Endodermal cell (in vitro differentiated cells): ENCODE measurements at regions not wholly inside any gene's neighbourhood (a gene's known extent, or its start where the extent isn't known, plus 50 kb on each side); places are given as distances from the start of the nearest gene placed in this dataset.

Source experiments
- DNase-seq: peaks from one replicate; pipeline ENCODE4 v3.0.0-alpha.2; 2017
- H3K27ac ChIP-seq: 2 replicates; pipeline ENCODE4 v1.5.1; 2013; ENCODE audit warnings: mild to moderate bottlenecking, low read depth, low read length, moderate library complexity
- H3K27me3 ChIP-seq: 2 replicates; pipeline ENCODE4 v1.6.1; 2013; ENCODE audit warnings: mild to moderate bottlenecking, low read length, moderate library complexity; ENCODE audit not compliant: insufficient read depth, control insufficient read depth, poor library complexity, severe bottlenecking
- H3K36me3 ChIP-seq: 2 replicates; pipeline ENCODE4 v1.7.0; 2013; ENCODE audit warnings: mild to moderate bottlenecking, low read length, moderate library complexity; ENCODE audit not compliant: control insufficient read depth, insufficient read depth
- H3K4me1 ChIP-seq: one replicate; pipeline ENCODE4 v1.7.0; 2013; ENCODE audit warnings: low read length; ENCODE audit not compliant: control insufficient read depth, insufficient read depth
- H3K4me3 ChIP-seq: 2 replicates; pipeline ENCODE4 v1.5.1; 2013; ENCODE audit warnings: mild to moderate bottlenecking, low read length, moderate library complexity
- H3K9ac ChIP-seq: 2 replicates; pipeline ENCODE4 v1.6.1; 2013; ENCODE audit warnings: mild to moderate bottlenecking, low read length, moderate library complexity; ENCODE audit not compliant: poor library complexity, severe bottlenecking; ENCODE audit errors: extremely low read depth
- H3K9me3 ChIP-seq: 2 replicates; pipeline ENCODE4 v1.6.1; 2013; ENCODE audit warnings: mild to moderate bottlenecking, low read length, moderate library complexity; ENCODE audit not compliant: control insufficient read depth
- H3K27ac Mint-ChIP-seq: 2 replicates; pipeline ENCODE4 v1.8.0; 2020; ENCODE audit warnings: mixed read lengths
- H3K27me3 Mint-ChIP-seq: 2 replicates; pipeline ENCODE4 v1.8.0; 2021; ENCODE audit warnings: mild to moderate bottlenecking, mixed read lengths; ENCODE audit not compliant: insufficient read depth
- H3K36me3 Mint-ChIP-seq: 2 replicates; pipeline ENCODE4 v1.8.0; 2020; ENCODE audit warnings: low read depth, mixed read lengths
- H3K4me1 Mint-ChIP-seq: 2 replicates; pipeline ENCODE4 v1.8.0; 2020; ENCODE audit warnings: mixed read lengths
- H3K4me3 Mint-ChIP-seq: 2 replicates; pipeline ENCODE4 v1.8.0; 2020; ENCODE audit warnings: mild to moderate bottlenecking, moderate library complexity, mixed read lengths
- H3K9me3 Mint-ChIP-seq: 2 replicates; pipeline ENCODE4 v1.8.0; 2020; ENCODE audit warnings: mild to moderate bottlenecking, mixed read lengths
- CTCF ChIP-seq: fragments of 200-600 bp; sonication (generic); conservative IDR thresholded peaks from 2 replicates; pipeline ENCODE4 v1.5.0; 2021; ENCODE audit warnings: antibody characterized with exemption, mild to moderate bottlenecking
- WGBS, 2 experiments: methylation state at CpG; one replicate each; pipeline versions ENCODE4 v1.1.5 to v1.1.7; 2013; ENCODE audit warnings: missing lambda C conversion rate in 2 of 2, mixed read lengths in 1 of 2; ENCODE audit not compliant: insufficient coverage in 1 of 2, insufficient read length in 1 of 2; 5-methylcytosine and 5-hydroxymethylcytosine counted together

DNA sequence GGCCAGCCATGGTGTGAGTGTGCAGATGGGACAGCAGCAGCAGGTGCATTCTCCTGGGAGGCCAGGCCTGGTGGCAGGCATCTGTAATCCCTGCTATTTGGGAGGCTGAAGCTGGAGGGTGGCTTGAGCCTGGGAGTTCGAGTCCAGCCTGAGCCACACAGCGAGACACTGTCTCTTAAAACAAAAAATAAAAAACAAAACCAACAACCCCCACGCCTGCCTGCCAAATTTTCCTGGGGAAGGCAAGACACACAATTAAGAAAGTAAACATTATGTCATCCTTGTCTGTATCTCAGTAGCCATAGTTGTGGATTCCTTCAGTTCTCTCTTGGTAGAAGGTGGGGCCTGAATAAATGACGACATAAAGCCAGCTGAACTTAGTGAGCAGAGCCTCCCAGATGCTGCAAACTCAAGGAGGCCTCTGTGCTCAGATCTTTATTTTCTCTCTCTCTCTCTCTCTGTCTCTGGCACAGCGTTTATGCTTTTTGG lies 57.6 kb upstream of the CD34 start:
- Histone ChIP-seq H3K4me3 (no peak overlapping the region), H3K9me3 (no peaks in the 10 kb centered on the region), H3K27me3 (peaks cover 42% of the 10 kb centered on the region), H3K9ac (no peak overlapping the region), H3K4me1 (no peaks in the 10 kb centered on the region), H3K27ac (no peak overlapping the region), H3K36me3 (no peaks in the 10 kb centered on the region)
- no peak for DNase-seq
- H3K9me3 Mint-ChIP-seq, result no peaks in the 10 kb centered on the region
- 84 to 88% methylated on average over 2 to 5 of the region's 5 CpGs for WGBS, 2 experiments
- no peak overlapping the region for H3K27ac Mint-ChIP-seq
- no peak for TF ChIP-seq CTCF
- H3K27me3 Mint-ChIP-seq, result peaks cover 27% of the 10 kb centered on the region
- H3K4me3 Mint-ChIP-seq, result no peak overlapping the region
- peaks cover 6% of the 10 kb centered on the region for H3K4me1 Mint-ChIP-seq
- H3K36me3 Mint-ChIP-seq, result no peaks in the 10 kb centered on the region

DNA sequence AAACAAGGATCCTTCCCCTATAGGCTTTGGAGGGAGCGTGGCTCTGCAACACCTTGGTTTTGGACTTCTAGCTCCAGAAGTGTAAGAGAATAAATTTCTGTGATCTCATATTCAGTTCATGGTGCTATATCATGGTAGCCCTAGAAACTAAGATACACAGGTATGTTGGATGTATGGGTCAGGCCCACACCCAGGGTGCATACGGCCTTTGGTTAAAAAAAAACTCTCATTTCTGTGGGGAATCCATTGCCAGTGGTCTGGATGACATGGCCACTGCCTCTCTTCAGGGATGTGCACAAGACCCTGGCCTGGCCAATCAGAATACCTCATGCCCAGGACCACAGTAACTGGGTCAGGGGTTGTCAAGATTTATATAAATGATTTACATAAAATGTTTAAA lies 56.8 kb upstream of the CD34 start:
- Histone ChIP-seq H3K9ac (no peak overlapping the region), H3K9me3 (no peaks in the 10 kb centered on the region), H3K4me1 (no peaks in the 10 kb centered on the region), H3K36me3 (no peaks in the 10 kb centered on the region), H3K4me3 (no peak overlapping the region), H3K27me3 (peaks cover 39% of the 10 kb centered on the region), H3K27ac (no peak overlapping the region)
- Mint-ChIP-seq H3K4me3 (no peak overlapping the region), H3K27ac (no peak overlapping the region), H3K27me3 (peaks cover 28% of the 10 kb centered on the region), H3K9me3 (no peaks in the 10 kb centered on the region), H3K4me1 (peaks cover 10% of the 10 kb centered on the region), H3K36me3 (no peaks in the 10 kb centered on the region)
- DNase-seq, result no peak
- no peak for TF ChIP-seq CTCF
- 93 to 100% methylated on average over 1 to 2 of the region's 2 CpGs for WGBS, 2 experiments

GRCh38 chr1:207966521-207966920 lies 55.6 kb upstream of the CD34 start:
- Mint-ChIP-seq H3K9me3 (no peaks in the 10 kb centered on the region), H3K27me3 (peaks cover 32% of the 10 kb centered on the region), H3K4me3 (no peak overlapping the region), H3K4me1 (peaks cover 13% of the 10 kb centered on the region), H3K27ac (no peak overlapping the region), H3K36me3 (no peaks in the 10 kb centered on the region)
- peaks cover 50% of the 10 kb centered on the region for H3K27me3 ChIP-seq
- no peak for TF ChIP-seq CTCF
- H3K9ac ChIP-seq, result no peak overlapping the region
- H3K9me3 ChIP-seq, result peaks cover under 1% of the 10 kb centered on the region
- H3K27ac ChIP-seq, result no peak overlapping the region
- WGBS, 2 experiments, result 85 to 95% methylated on average over 3 to 5 of the region's 5 CpGs
- no peak overlapping the region for H3K4me3 ChIP-seq
- no peaks in the 10 kb centered on the region for H3K4me1 ChIP-seq
- no peaks in the 10 kb centered on the region for H3K36me3 ChIP-seq
- no peak for DNase-seq
